ENCODE measurements at regions not wholly inside any gene's neighbourhood (a gene's known extent, or its start where the extent isn't known, plus 50 kb on each side); places are given as distances from the start of the nearest gene placed in this dataset.

DNA sequence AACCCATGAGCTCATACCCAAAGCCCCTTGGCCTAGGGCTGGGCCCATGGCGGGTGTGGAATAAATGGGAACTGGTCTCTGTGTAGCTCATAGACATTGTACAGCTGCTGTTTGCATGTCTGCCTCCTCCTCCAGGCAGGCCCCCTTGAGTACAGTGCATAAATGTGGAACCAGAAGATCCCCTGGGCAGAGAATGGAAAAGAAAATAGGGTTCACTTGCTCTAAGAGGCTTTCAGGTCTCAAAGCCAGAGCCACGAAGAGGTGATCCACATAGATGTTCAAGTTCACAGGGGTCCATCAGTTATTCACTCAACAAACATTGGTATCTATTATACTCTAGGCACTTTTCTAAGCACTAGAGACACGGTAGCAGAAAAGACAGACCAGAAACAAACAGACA lies 79.2 kb upstream of the CACNA1A start:
- no peak for DNase-seq
- Histone ChIP-seq H3K4me3 (no peak overlapping the region), H3K36me3 (no peaks in the 10 kb centered on the region), H3K27ac (no peak overlapping the region), H3K27me3 (peaks cover 10% of the 10 kb centered on the region), H3K9me3 (no peaks in the 10 kb centered on the region), H3K4me1 (no peaks in the 10 kb centered on the region)
- intact Hi-C loops (cut with DNase I), result loop anchor here (5.0 kb wide), 1 partner anchor 308 kb away; no protein-coding TSS in a partner anchor
- TF ChIP-seq, protein P1, sequence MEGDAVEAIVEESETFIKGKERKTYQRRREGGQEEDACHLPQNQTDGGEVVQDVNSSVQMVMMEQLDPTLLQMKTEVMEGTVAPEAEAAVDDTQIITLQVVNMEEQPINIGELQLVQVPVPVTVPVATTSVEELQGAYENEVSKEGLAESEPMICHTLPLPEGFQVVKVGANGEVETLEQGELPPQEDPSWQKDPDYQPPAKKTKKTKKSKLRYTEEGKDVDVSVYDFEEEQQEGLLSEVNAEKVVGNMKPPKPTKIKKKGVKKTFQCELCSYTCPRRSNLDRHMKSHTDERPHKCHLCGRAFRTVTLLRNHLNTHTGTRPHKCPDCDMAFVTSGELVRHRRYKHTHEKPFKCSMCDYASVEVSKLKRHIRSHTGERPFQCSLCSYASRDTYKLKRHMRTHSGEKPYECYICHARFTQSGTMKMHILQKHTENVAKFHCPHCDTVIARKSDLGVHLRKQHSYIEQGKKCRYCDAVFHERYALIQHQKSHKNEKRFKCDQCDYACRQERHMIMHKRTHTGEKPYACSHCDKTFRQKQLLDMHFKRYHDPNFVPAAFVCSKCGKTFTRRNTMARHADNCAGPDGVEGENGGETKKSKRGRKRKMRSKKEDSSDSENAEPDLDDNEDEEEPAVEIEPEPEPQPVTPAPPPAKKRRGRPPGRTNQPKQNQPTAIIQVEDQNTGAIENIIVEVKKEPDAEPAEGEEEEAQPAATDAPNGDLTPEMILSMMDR (IDR thresholded peaks at IDR 0.05), result no peak
- ATAC-seq, result no peak

DNA sequence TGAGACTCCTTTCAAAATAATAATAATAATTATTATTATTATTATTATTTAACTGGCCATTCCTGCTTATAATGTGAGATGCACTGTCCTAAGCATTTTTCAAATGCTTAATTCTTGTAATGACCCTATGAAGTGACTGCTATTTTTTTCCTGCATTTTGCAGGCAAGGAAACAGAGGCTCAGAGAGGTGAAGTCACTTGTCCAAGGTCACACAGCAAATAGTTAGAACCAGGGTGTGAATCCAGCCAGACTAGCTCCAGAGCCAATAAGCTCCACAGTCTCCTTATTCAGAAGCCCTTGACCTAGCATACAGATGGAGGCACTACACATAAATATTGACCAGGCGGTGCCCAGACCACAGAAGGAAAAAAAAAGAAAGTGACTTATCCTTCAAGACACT lies 77.5 kb upstream of the CACNA1A start:
- Histone ChIP-seq H3K36me3 (no peaks in the 10 kb centered on the region), H3K27me3 (no peaks in the 10 kb centered on the region), H3K27ac (no peak overlapping the region), H3K9me3 (no peaks in the 10 kb centered on the region), H3K4me1 (no peaks in the 10 kb centered on the region), H3K4me3 (no peak overlapping the region)
- intact Hi-C loops (cut with DNase I), result no loop called here
- TF ChIP-seq, protein P1 (IDR thresholded peaks at IDR 0.05), result no peak
- ATAC-seq (no peak), DNase-seq (no peak)

DNA sequence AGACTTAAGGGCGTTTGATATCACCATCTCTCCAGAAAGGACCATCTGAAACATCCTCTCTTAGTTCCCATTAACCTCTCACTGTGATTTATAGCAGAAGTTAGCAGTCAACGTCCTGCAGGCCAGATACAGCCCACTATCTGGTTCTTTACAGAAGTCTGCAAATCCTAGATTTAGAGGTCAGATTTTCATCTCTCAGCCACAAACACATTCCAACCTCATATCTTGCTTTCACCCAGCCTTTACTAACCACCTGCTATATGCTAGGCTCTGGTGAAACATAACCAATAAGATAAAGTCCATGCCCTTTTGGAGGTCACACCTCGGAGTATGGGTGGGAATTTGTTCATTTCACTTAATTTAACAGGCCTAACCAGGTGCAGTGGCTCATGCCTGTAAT lies 76.8 kb upstream of the CACNA1A start:
- no peaks in the 10 kb centered on the region for H3K36me3 ChIP-seq
- intact Hi-C loops (cut with DNase I), result no loop called here
- ATAC-seq, result no peak

DNA sequence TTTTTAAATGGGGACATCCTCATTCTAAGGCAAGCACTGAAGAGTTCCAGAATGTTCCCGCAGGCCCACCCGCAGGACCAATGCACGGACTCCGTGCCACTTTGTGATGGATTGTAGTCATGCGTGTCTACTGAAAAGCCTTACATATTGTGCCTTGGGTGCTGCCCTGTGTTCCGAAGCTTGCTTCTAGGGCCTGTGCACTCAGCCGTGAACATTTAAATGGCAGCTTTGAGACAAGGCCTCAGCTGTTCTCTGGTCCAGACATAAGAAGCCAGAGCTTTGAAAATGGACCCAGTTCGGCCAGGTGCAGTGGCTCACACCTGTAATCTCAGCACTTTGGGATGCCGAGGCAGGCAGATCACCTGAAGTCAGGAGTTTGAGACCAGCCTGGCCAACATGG lies 75.3 kb upstream of the CACNA1A start:
- DNase-seq, result no peak
- H3K36me3 ChIP-seq, result no peaks in the 10 kb centered on the region
- no peaks in the 10 kb centered on the region for H3K4me1 ChIP-seq
- intact Hi-C loops (cut with DNase I), result no loop called here
- H3K9me3 ChIP-seq, result no peaks in the 10 kb centered on the region
- no peak overlapping the region for H3K27ac ChIP-seq
- TF ChIP-seq, protein P1 (IDR thresholded peaks at IDR 0.05), result no peak
- no peak for ATAC-seq
- no peak overlapping the region for H3K4me3 ChIP-seq
- no peaks in the 10 kb centered on the region for H3K27me3 ChIP-seq

More for the DNA sequence above, 76.8 kb upstream of the CACNA1A start:
- H3K4me3 ChIP-seq, result no peak overlapping the region
- no peaks in the 10 kb centered on the region for H3K9me3 ChIP-seq
- no peaks in the 10 kb centered on the region for H3K4me1 ChIP-seq
- no peaks in the 10 kb centered on the region for H3K27me3 ChIP-seq
- TF ChIP-seq, protein P1 (IDR thresholded peaks at IDR 0.05), result no peak
- DNase-seq, result no peak
- H3K27ac ChIP-seq, result no peak overlapping the region

DNA sequence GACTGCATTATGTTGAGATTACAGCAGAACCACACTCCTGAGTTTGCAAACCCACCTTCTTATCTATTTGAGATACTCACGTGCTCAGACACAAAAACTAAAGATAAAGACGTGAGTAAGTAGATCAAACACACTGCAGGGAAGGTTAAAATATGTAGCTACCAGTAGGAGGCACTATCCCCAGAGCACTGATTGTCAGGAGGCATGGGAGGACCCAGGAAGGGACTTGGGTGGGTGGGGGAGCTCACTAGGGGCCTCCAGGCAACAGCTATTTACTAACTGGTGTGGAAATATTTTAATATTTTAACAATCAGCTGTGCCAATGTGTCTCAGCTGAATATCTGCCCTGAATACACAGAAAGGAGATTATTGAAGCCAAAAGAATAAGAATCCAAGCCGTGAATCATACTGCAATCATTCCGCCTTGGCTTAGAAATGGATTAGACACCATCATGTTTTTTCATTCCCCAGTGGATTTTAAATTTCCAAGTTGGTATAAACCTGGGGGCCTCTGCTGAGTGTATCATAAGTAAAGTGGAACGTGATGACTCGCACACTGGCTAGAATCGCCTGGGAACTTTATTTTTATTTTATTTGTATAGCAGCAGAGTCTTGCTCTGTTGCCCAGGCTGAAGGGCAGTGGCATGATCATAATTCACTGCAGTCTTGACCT lies 73.2 kb upstream of the CACNA1A start:
- ATAC-seq, result no peak
- Histone ChIP-seq H3K27ac (no peak overlapping the region), H3K27me3 (no peaks in the 10 kb centered on the region), H3K36me3 (no peaks in the 10 kb centered on the region), H3K4me3 (no peak overlapping the region), H3K9me3 (no peaks in the 10 kb centered on the region), H3K4me1 (no peaks in the 10 kb centered on the region)
- DNase-seq, result no peak
- intact Hi-C loops (cut with DNase I), result no loop called here
- TF ChIP-seq, protein P1 (IDR thresholded peaks at IDR 0.05), result no peak

DNA sequence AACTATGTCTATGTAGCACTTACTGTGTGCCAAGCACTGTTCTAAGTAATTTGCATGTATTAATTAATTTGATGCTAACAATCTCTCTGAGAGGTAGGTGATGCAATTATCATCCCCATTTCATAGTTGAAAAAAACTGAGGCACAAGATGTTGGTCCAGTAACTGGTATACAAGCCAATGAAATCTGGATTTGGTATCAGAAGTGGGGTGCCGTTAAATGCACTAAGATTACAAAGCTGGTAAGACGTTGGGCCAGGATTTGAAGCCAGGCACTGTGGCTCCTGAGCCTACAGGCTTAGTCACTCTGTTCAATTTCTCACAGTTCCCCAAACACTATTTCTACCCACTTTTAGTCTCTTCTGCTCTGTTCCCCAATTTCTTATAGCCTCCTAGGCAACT lies 70.4 kb upstream of the CACNA1A start:
- no peak for ATAC-seq
- no peak for DNase-seq
- H3K4me3 ChIP-seq, result no peak overlapping the region
- H3K4me1 ChIP-seq, result no peaks in the 10 kb centered on the region
- H3K9me3 ChIP-seq, result no peaks in the 10 kb centered on the region
- intact Hi-C loops (cut with DNase I), result no loop called here
- TF ChIP-seq, protein P1 (IDR thresholded peaks at IDR 0.05), result no peak
- H3K36me3 ChIP-seq, result no peaks in the 10 kb centered on the region
- H3K27me3 ChIP-seq, result no peaks in the 10 kb centered on the region
- H3K27ac ChIP-seq, result no peak overlapping the region

Data from upper lobe of right lung (tissue), 1 donor.